Neural cell (in vitro differentiated cells): ENCODE measurements at regions not wholly inside any gene's neighbourhood (a gene's known extent, or its start where the extent isn't known, plus 50 kb on each side); places are given as distances from the start of the nearest gene placed in this dataset.

Source experiments
- H2AFZ ChIP-seq: fragments of 200-600, 300-800 bp; sonication (generic), shearing (Covaris generic); 2 replicates; pipeline ENCODE4 v1.6.0; 2014; ENCODE audit warnings: low read depth, mild to moderate bottlenecking, antibody characterized with exemption, low read length, moderate library complexity
- H3F3A ChIP-seq: fragments of 200-600 bp; shearing (Covaris generic); 2 replicates; pipeline ENCODE4 v1.6.1; 2016; ENCODE audit warnings: mild to moderate bottlenecking, moderate library complexity, mixed read lengths, antibody characterized with exemption, low read length; ENCODE audit not compliant: insufficient read depth, poor library complexity, severe bottlenecking
- H3K27ac ChIP-seq: fragments of 200-600, 300-800 bp; sonication (generic), shearing (Covaris generic); 2 replicates; pipeline ENCODE4 v1.5.1; 2014; ENCODE audit warnings: mild to moderate bottlenecking, low read length, moderate library complexity
- H3K27me3 ChIP-seq: fragments of 300-800, 200-600 bp; sonication (generic), shearing (Covaris generic); 2 replicates; pipeline ENCODE4 v1.6.0; 2014; ENCODE audit warnings: mild to moderate bottlenecking, low read depth, low read length, moderate library complexity; ENCODE audit not compliant: insufficient read depth
- H3K36me3 ChIP-seq: fragments of 300-800, 200-600 bp; sonication (generic), shearing (Covaris generic); 2 replicates; pipeline ENCODE4 v1.5.1; 2014; ENCODE audit warnings: mild to moderate bottlenecking, antibody characterized with exemption, low read length, moderate library complexity; ENCODE audit not compliant: insufficient read depth
- H3K4me2 ChIP-seq: fragments of 300-800, 200-600 bp; sonication (generic), shearing (Covaris generic); 2 replicates; pipeline ENCODE4 v1.6.0; 2014; ENCODE audit warnings: mild to moderate bottlenecking, low read length
- H3K4me3 ChIP-seq: fragments of 300-800, 200-600 bp; sonication (generic), shearing (Covaris generic); 2 replicates; pipeline ENCODE4 v1.5.1; 2014; ENCODE audit warnings: mild to moderate bottlenecking, low read length, moderate library complexity
- H3K79me2 ChIP-seq: fragments of 200-600 bp; shearing (Covaris generic); replicated peaks from 2 replicates; pipeline ENCODE4 v1.6.0; 2014; ENCODE audit warnings: mild to moderate bottlenecking, low read length, moderate library complexity; ENCODE audit not compliant: insufficient read depth
- H3K9ac ChIP-seq: fragments of 300-800, 200-600 bp; sonication (generic), shearing (Covaris generic); 2 replicates; pipeline ENCODE4 v1.6.1; 2016; ENCODE audit warnings: mild to moderate bottlenecking, low read length, mixed read lengths
- H3K9me2 ChIP-seq: fragments of 200-600 bp; shearing (Covaris generic); 2 replicates; pipeline ENCODE4 v1.6.1; 2016; ENCODE audit warnings: mild to moderate bottlenecking, low read length, mixed read lengths; ENCODE audit not compliant: insufficient read depth
- H3K9me3 ChIP-seq: fragments of 200-600, 300-800 bp; sonication (generic), shearing (Covaris generic); 2 replicates; pipeline ENCODE4 v1.6.1; 2016; ENCODE audit warnings: mild to moderate bottlenecking, mixed run types, low read length, moderate library complexity, mixed read lengths
- H4K20me1 ChIP-seq: fragments of 200-600 bp; shearing (Covaris generic); 2 replicates; pipeline ENCODE4 v1.6.1; 2016; ENCODE audit warnings: mild to moderate bottlenecking, mixed run types; ENCODE audit not compliant: insufficient read depth
- EP300 ChIP-seq: fragments of 450-650 bp; conservative IDR thresholded peaks from 2 replicates; pipeline ENCODE4 v1.6.1; 2014; ENCODE audit warnings: antibody characterized with exemption, mild to moderate bottlenecking, moderate library complexity; ENCODE audit not compliant: poor library complexity, severe bottlenecking
- EZH2 ChIP-seq: fragments of 200-600, 300-800 bp; shearing (Covaris generic), sonication (generic); IDR thresholded peaks from 2 replicates; pipeline ENCODE4 v1.6.1; 2014; ENCODE audit warnings: antibody characterized with exemption, low read length, borderline replicate concordance, mild to moderate bottlenecking; ENCODE audit not compliant: insufficient read depth, poor library complexity, severe bottlenecking
- MXI1 ChIP-seq: fragments of 450-650 bp; conservative IDR thresholded peaks from 2 replicates; pipeline ENCODE4 v1.6.1; 2014; ENCODE audit warnings: antibody characterized with exemption, mild to moderate bottlenecking; ENCODE audit not compliant: poor library complexity, severe bottlenecking
- POLR2AphosphoS5 ChIP-seq: IDR thresholded peaks from 2 replicates; pipeline ENCODE4 v1.6.1; 2012
- RAD21 ChIP-seq: fragments of 450-650 bp; conservative IDR thresholded peaks from 2 replicates; pipeline ENCODE4 v1.6.1; 2014; ENCODE audit warnings: antibody characterized with exemption, mild to moderate bottlenecking, moderate library complexity
- SMC3 ChIP-seq: fragments of 450-650 bp; conservative IDR thresholded peaks from 2 replicates; pipeline ENCODE4 v1.6.1; 2014; ENCODE audit warnings: antibody characterized with exemption, mild to moderate bottlenecking, moderate library complexity; ENCODE audit not compliant: poor library complexity
- TAF1 ChIP-seq: IDR thresholded peaks from 2 replicates; pipeline ENCODE4 v1.6.1; 2012; ENCODE audit warnings: low read depth
- TF ChIP-seq, protein P1 (sequence below): IDR thresholded peaks from 2 replicates; pipeline ENCODE4 v1.6.1; 2012; ENCODE audit warnings: borderline replicate concordance
- TF ChIP-seq, protein P2 (sequence below): fragments of 450-650 bp; IDR thresholded peaks from 2 replicates; pipeline ENCODE4 v1.5.1; 2014; ENCODE audit warnings: antibody characterized with exemption, mild to moderate bottlenecking, moderate library complexity; ENCODE audit not compliant: poor library complexity, severe bottlenecking

DNA sequence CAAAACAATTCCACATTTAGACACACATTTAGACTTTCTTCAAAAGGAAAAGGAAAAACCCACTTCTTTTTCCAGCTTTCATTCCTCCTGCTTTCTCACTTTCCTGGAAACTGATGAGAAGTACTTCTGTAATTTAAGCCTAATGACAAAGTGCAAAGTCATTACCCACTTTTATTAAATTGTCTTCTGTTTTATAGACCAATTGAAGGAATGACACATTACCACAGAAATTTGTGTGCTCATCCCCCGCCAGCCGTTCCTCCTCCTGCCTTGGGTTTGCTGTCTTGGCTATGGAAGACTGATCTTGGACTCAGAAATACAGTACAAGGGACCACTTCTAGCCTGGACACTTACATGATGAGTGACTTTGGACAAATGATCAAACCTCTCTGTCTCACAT, 717.8 kb downstream of the SORCS3 start:
- no peak overlapping the region for H2AFZ ChIP-seq
- H3K9me2 ChIP-seq, result no peaks in the 10 kb centered on the region
- H3K27ac ChIP-seq, result no peak overlapping the region
- no peak overlapping the region for H3K4me3 ChIP-seq
- TF ChIP-seq EZH2 (no peak), EP300 (no peak), POLR2AphosphoS5 (no peak), RAD21 (no peak), TAF1 (no peak), MXI1 (no peak), SMC3 (no peak)
- TF ChIP-seq, protein P1, sequence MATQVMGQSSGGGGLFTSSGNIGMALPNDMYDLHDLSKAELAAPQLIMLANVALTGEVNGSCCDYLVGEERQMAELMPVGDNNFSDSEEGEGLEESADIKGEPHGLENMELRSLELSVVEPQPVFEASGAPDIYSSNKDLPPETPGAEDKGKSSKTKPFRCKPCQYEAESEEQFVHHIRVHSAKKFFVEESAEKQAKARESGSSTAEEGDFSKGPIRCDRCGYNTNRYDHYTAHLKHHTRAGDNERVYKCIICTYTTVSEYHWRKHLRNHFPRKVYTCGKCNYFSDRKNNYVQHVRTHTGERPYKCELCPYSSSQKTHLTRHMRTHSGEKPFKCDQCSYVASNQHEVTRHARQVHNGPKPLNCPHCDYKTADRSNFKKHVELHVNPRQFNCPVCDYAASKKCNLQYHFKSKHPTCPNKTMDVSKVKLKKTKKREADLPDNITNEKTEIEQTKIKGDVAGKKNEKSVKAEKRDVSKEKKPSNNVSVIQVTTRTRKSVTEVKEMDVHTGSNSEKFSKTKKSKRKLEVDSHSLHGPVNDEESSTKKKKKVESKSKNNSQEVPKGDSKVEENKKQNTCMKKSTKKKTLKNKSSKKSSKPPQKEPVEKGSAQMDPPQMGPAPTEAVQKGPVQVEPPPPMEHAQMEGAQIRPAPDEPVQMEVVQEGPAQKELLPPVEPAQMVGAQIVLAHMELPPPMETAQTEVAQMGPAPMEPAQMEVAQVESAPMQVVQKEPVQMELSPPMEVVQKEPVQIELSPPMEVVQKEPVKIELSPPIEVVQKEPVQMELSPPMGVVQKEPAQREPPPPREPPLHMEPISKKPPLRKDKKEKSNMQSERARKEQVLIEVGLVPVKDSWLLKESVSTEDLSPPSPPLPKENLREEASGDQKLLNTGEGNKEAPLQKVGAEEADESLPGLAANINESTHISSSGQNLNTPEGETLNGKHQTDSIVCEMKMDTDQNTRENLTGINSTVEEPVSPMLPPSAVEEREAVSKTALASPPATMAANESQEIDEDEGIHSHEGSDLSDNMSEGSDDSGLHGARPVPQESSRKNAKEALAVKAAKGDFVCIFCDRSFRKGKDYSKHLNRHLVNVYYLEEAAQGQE, result no peak
- TF ChIP-seq, protein P2, sequence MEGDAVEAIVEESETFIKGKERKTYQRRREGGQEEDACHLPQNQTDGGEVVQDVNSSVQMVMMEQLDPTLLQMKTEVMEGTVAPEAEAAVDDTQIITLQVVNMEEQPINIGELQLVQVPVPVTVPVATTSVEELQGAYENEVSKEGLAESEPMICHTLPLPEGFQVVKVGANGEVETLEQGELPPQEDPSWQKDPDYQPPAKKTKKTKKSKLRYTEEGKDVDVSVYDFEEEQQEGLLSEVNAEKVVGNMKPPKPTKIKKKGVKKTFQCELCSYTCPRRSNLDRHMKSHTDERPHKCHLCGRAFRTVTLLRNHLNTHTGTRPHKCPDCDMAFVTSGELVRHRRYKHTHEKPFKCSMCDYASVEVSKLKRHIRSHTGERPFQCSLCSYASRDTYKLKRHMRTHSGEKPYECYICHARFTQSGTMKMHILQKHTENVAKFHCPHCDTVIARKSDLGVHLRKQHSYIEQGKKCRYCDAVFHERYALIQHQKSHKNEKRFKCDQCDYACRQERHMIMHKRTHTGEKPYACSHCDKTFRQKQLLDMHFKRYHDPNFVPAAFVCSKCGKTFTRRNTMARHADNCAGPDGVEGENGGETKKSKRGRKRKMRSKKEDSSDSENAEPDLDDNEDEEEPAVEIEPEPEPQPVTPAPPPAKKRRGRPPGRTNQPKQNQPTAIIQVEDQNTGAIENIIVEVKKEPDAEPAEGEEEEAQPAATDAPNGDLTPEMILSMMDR, result no peak
- no peaks in the 10 kb centered on the region for H4K20me1 ChIP-seq
- no peaks in the 10 kb centered on the region for H3K79me2 ChIP-seq
- H3K9me3 ChIP-seq, result no peaks in the 10 kb centered on the region
- H3K36me3 ChIP-seq, result no peaks in the 10 kb centered on the region
- H3K4me2 ChIP-seq, result no peak overlapping the region
- no peak overlapping the region for H3K9ac ChIP-seq
- H3F3A ChIP-seq, result no peaks in the 10 kb centered on the region
- H3K27me3 ChIP-seq, result no peaks in the 10 kb centered on the region

DNA sequence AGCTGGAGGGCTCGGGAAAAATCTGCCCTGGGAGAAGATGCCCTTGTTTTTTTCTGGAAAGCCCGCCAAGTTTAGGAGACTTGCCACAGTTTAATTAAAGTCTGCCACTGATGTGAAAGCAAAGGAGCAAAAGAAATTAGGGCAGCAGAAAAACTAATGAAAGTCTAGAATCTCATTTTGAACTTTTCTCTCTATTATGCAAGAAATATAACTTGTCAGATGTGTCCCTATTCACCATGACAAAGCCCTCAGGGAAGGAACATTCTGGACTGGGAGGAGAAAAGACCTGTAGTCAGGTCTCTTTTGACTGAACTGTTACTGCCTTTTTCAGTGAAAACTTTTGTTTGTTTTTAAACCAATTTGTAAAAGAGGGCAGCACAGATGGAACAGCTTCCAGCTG, 715.5 kb downstream of the SORCS3 start:
- Histone ChIP-seq H3K27me3 (no peaks in the 10 kb centered on the region), H3K9ac (no peak overlapping the region), H3K36me3 (no peaks in the 10 kb centered on the region), H2AFZ (no peak overlapping the region), H4K20me1 (no peaks in the 10 kb centered on the region), H3K4me2 (no peak overlapping the region), H3K79me2 (no peaks in the 10 kb centered on the region), H3F3A (no peaks in the 10 kb centered on the region), H3K4me3 (no peak overlapping the region), H3K27ac (no peak overlapping the region), H3K9me2 (no peaks in the 10 kb centered on the region), H3K9me3 (no peaks in the 10 kb centered on the region)
- TF ChIP-seq SMC3, result no peak
- TF ChIP-seq EP300, result no peak

DNA sequence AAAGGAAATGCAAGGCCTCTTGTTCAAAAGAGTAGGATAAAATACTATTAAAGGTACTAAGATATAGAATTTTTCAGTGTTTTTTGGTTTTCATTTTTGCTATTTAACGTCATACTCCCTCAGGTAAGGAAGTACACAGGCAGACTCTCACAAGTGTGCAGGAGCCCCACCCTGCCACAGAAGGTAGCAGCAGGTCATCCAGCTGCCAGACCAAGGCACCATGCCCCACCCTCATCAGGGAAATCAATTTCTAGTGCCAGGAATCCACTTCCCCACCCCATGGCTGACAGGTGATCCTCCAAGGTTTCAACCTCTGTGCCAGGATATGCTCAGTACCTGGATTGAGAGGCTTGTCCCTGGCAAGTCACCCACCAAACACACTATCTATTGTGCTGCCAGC, 712.9 kb downstream of the SORCS3 start:
- Histone ChIP-seq H2AFZ (no peak overlapping the region), H3F3A (no peaks in the 10 kb centered on the region)
- TF ChIP-seq TAF1 (no peak), RAD21 (no peak), EZH2 (no peak), SMC3 (no peak), MXI1 (no peak), EP300 (no peak), POLR2AphosphoS5 (no peak)
- TF ChIP-seq, protein P1, result no peak
- TF ChIP-seq, protein P2, result no peak

More for the DNA sequence above, 712.9 kb downstream of the SORCS3 start:
- H4K20me1 ChIP-seq, result no peaks in the 10 kb centered on the region
- no peak overlapping the region for H3K4me3 ChIP-seq
- H3K9me3 ChIP-seq, result no peaks in the 10 kb centered on the region
- H3K9ac ChIP-seq, result no peak overlapping the region
- no peaks in the 10 kb centered on the region for H3K79me2 ChIP-seq
- H3K27ac ChIP-seq, result no peak overlapping the region
- no peak overlapping the region for H3K4me2 ChIP-seq
- no peaks in the 10 kb centered on the region for H3K27me3 ChIP-seq
- H3K36me3 ChIP-seq, result no peaks in the 10 kb centered on the region
- H3K9me2 ChIP-seq, result no peaks in the 10 kb centered on the region
